HG02943 (cell line): ENCODE measurements at regions not wholly inside any gene's neighbourhood (a gene's known extent, or its start where the extent isn't known, plus 50 kb on each side); places are given as distances from the start of the nearest gene placed in this dataset.

Experiments
- ATAC-seq: cut with Tn5 transposase; IDR thresholded peaks from one replicate; pipeline ENCODE4 v1.9.1; 2021; ENCODE audit warnings: mild to moderate bottlenecking, low read depth, moderate library complexity; ENCODE audit not compliant: unreplicated experiment

GRCh38 chr6:105800871-105801270 lies 285.3 kb upstream of the PRDM1 start:
- ATAC-seq = no peak

GRCh38 chr6:105800398-105800797 lies 285.7 kb upstream of the PRDM1 start:
- ATAC-seq = no peak

- ATAC-seq = no peak
Measured at GRCh38 chr6:105799056-105799455, 287.1 kb upstream of the PRDM1 start.

- ATAC-seq = no peak
Measured at GRCh38 chr6:105797983-105798453, 288.1 kb upstream of the PRDM1 start.

- ATAC-seq = no peak
Measured at GRCh38 chr6:105797286-105797979, 288.7 kb upstream of the PRDM1 start.

- ATAC-seq = no peak
Measured at GRCh38 chr6:105795913-105796517, 290.1 kb upstream of the PRDM1 start.

- no peak for ATAC-seq
Measured at GRCh38 chr6:105795366-105795765, 290.8 kb upstream of the PRDM1 start.

GRCh38 chr6:105794870-105795269 lies 291.3 kb upstream of the PRDM1 start:
- no peak for ATAC-seq

- no peak for ATAC-seq
Measured at GRCh38 chr6:105794239-105794638, 291.9 kb upstream of the PRDM1 start.

- no peak for ATAC-seq
Measured at GRCh38 chr6:105793130-105793529, 293.0 kb upstream of the PRDM1 start.

GRCh38 chr6:105791583-105792318 lies 294.4 kb upstream of the PRDM1 start:
- no peak for ATAC-seq

GRCh38 chr6:105791179-105791578 lies 295.0 kb upstream of the PRDM1 start:
- no peak for ATAC-seq

GRCh38 chr6:105790635-105791034 lies 295.5 kb upstream of the PRDM1 start:
- ATAC-seq = no peak

GRCh38 chr6:105789935-105790334 lies 296.2 kb upstream of the PRDM1 start:
- no peak for ATAC-seq

GRCh38 chr6:105787747-105788146 lies 298.4 kb upstream of the PRDM1 start:
- ATAC-seq = no peak

- ATAC-seq = peak; percentile 62
Measured at GRCh38 chr6:105786890-105787655, 299.1 kb upstream of the PRDM1 start.

- ATAC-seq = no peak
Measured at GRCh38 chr6:105786449-105786848, 299.7 kb upstream of the PRDM1 start.

- ATAC-seq = no peak
Measured at GRCh38 chr6:105785066-105785811, 300.9 kb upstream of the PRDM1 start.

- no peak for ATAC-seq
Measured at GRCh38 chr6:105784179-105784578, 302.0 kb upstream of the PRDM1 start.

- no peak for ATAC-seq
Measured at GRCh38 chr6:105783333-105783935, 302.7 kb upstream of the PRDM1 start.
